Trophoblast cell (in vitro differentiated cells and primary cell): ENCODE measurements at regions not wholly inside any gene's neighbourhood (a gene's known extent, or its start where the extent isn't known, plus 50 kb on each side); places are given as distances from the start of the nearest gene placed in this dataset.

ENCODE experiments used
- DNase-seq, 2 donors: peaks; one replicate each; pipeline ENCODE4 v3.0.0-alpha.2; 2016
- H2AFZ ChIP-seq: 2 replicates; pipeline ENCODE4 v1.6.1; 2013; ENCODE audit warnings: low read length, moderate library complexity, mild to moderate bottlenecking; ENCODE audit not compliant: insufficient read depth, poor library complexity
- H2AK5ac ChIP-seq: 2 replicates; pipeline ENCODE4 v1.6.1; 2013; ENCODE audit warnings: mild to moderate bottlenecking, low read length
- H2BK120ac ChIP-seq: 2 replicates; pipeline ENCODE4 v1.6.1; 2013; ENCODE audit warnings: low read length, mild to moderate bottlenecking, moderate library complexity; ENCODE audit not compliant: insufficient read depth, poor library complexity
- H2BK12ac ChIP-seq: 2 replicates; pipeline ENCODE4 v1.6.1; 2013; ENCODE audit warnings: mild to moderate bottlenecking, low read length, moderate library complexity
- H2BK5ac ChIP-seq: 2 replicates; pipeline ENCODE4 v1.6.1; 2013; ENCODE audit warnings: low read length, low read depth, moderate library complexity, mild to moderate bottlenecking; ENCODE audit not compliant: poor library complexity
- H3K14ac ChIP-seq: 2 replicates; pipeline ENCODE4 v1.6.1; 2013; ENCODE audit warnings: mild to moderate bottlenecking, low read length
- H3K18ac ChIP-seq: 2 replicates; pipeline ENCODE4 v1.6.1; 2013; ENCODE audit warnings: mild to moderate bottlenecking, low read length
- H3K23ac ChIP-seq: 2 replicates; pipeline ENCODE4 v1.6.1; 2013; ENCODE audit warnings: low read length
- H3K27ac ChIP-seq: 2 replicates; pipeline ENCODE4 v1.5.1; 2013; ENCODE audit warnings: low read depth, mild to moderate bottlenecking, inconsistent platforms, low read length, moderate library complexity
- H3K27me3 ChIP-seq: 2 replicates; pipeline ENCODE4 v1.6.1; 2013; ENCODE audit warnings: inconsistent platforms, mild to moderate bottlenecking, low read length, moderate library complexity; ENCODE audit not compliant: insufficient read depth
- H3K36me3 ChIP-seq, 2 experiments: 1 replicate in 1 of 2; 2 replicates in 1 of 2; pipeline ENCODE4 v1.6.1; 2013; ENCODE audit warnings: low read length in 2 of 2, mild to moderate bottlenecking in 2 of 2, moderate library complexity in 1 of 2; ENCODE audit not compliant: insufficient read depth in 2 of 2, control insufficient read depth in 1 of 2
- H3K4ac ChIP-seq: 2 replicates; pipeline ENCODE4 v1.6.1; 2013; ENCODE audit warnings: low read depth, mild to moderate bottlenecking, low read length, moderate library complexity
- H3K4me1 ChIP-seq, 2 experiments: 1 replicate in 1 of 2; 2 replicates in 1 of 2; pipeline ENCODE4 v1.6.1; 2013; ENCODE audit warnings: low read length in 2 of 2, mild to moderate bottlenecking in 2 of 2, moderate library complexity in 1 of 2; ENCODE audit not compliant: insufficient read depth in 2 of 2, control insufficient read depth in 1 of 2
- H3K4me2 ChIP-seq: 2 replicates; pipeline ENCODE4 v1.6.1; 2013; ENCODE audit warnings: inconsistent platforms, mild to moderate bottlenecking, low read length, moderate library complexity
- H3K4me3 ChIP-seq: 2 replicates; pipeline ENCODE4 v1.5.1; 2013; ENCODE audit warnings: mild to moderate bottlenecking, low read depth, low read length, inconsistent platforms
- H3K79me1 ChIP-seq: one replicate; pipeline ENCODE4 v1.6.1; 2013; ENCODE audit warnings: low read length
- H3K79me2 ChIP-seq: 2 replicates; pipeline ENCODE4 v1.6.1; 2013; ENCODE audit warnings: low read length, mild to moderate bottlenecking; ENCODE audit not compliant: control insufficient read depth, insufficient read depth, poor library complexity
- H3K9ac ChIP-seq: 2 replicates; pipeline ENCODE4 v1.6.1; 2013; ENCODE audit warnings: mild to moderate bottlenecking, low read length
- H3K9me3 ChIP-seq: 2 replicates; pipeline ENCODE4 v1.6.1; 2013; ENCODE audit warnings: low read depth, mild to moderate bottlenecking, control low read depth, inconsistent platforms, low read length; ENCODE audit not compliant: insufficient read depth
- H4K12ac ChIP-seq: 2 replicates; pipeline ENCODE4 v1.6.1; 2013; ENCODE audit warnings: low read depth, mild to moderate bottlenecking, low read length, moderate library complexity
- H4K8ac ChIP-seq: 2 replicates; pipeline ENCODE4 v1.6.1; 2013; ENCODE audit warnings: low read depth, mild to moderate bottlenecking, low read length, moderate library complexity
- H4K91ac ChIP-seq: one replicate; pipeline ENCODE4 v1.6.1; 2013; ENCODE audit warnings: low read depth, mild to moderate bottlenecking, low read length, moderate library complexity
- WGBS: extraction: QIAGEN DNeasy Blood & Tissue Kit; methylation state at CpG from one replicate; pipeline ENCODE4 v1.1.7; 2013; ENCODE audit warnings: missing lambda C conversion rate; ENCODE audit not compliant: insufficient read length, insufficient coverage; ENCODE audit errors: extremely low coverage; 5-methylcytosine and 5-hydroxymethylcytosine counted together

DNA sequence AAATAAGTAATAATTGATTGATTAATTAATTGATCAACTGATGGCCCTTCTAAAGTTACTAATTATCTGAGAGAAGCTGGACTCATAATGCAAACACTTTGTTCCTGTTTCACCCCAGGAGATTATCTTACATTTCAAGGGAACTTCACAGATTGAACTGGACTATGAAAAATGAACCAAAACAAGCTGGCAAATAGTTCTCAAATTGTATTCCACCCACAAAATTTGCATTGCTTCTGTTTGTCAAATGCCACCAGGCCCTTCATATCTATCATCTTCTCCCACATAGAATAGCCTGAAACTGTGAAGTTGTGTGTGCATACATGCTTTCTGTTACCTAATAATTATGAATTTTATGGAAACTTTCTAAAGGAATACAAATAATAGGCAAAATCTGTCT is 104.0 kb downstream of the ZNF281 start:
- Histone ChIP-seq H3K9me3 (no peaks in the 10 kb centered on the region), H2BK120ac (no peak overlapping the region), H3K36me3 (no peaks in the 10 kb centered on the region), H3K9ac (no peak overlapping the region), H3K18ac (no peak overlapping the region), H3K79me2 (no peaks in the 10 kb centered on the region), H4K91ac (no peak overlapping the region), H2AK5ac (no peak overlapping the region), H4K8ac (no peak overlapping the region), H2BK12ac (no peak overlapping the region), H3K27me3 (peaks cover 7% of the 10 kb centered on the region), H3K4ac (no peak overlapping the region), H3K27ac (no peak overlapping the region), H3K4me1 (peaks cover 3% of the 10 kb centered on the region in 2 experiments), H2AFZ (no peak overlapping the region), H3K14ac (no peak overlapping the region), H3K4me2 (no peak overlapping the region), H3K4me3 (no peak overlapping the region), H3K79me1 (no peaks in the 10 kb centered on the region), H2BK5ac (no peak overlapping the region), H4K12ac (no peak overlapping the region), H3K23ac (no peak overlapping the region)
- DNase-seq, result no peak

GRCh38 chr1:200304171-200304570 is 105.7 kb downstream of the ZNF281 start:
- no peak overlapping the region for H2AK5ac ChIP-seq
- H2BK12ac ChIP-seq, result no peak overlapping the region
- no peak overlapping the region for H2AFZ ChIP-seq
- no peak for DNase-seq
- no peak overlapping the region for H3K4me2 ChIP-seq
- H3K14ac ChIP-seq, result no peak overlapping the region
- no peaks in the 10 kb centered on the region for H3K79me1 ChIP-seq
- H2BK120ac ChIP-seq, result no peak overlapping the region
- no peak overlapping the region for H3K4me3 ChIP-seq
- H3K4ac ChIP-seq, result no peak overlapping the region
- no peak overlapping the region for H3K18ac ChIP-seq
- H3K23ac ChIP-seq, result no peak overlapping the region
- H3K79me2 ChIP-seq, result no peaks in the 10 kb centered on the region
- no CpG with 5 or more reads among the region's 1 CpG for WGBS
- no peak overlapping the region for H4K12ac ChIP-seq
- peaks cover 7% of the 10 kb centered on the region for H3K27me3 ChIP-seq
- no peaks in the 10 kb centered on the region for H3K36me3 ChIP-seq
- H3K9me3 ChIP-seq, result no peaks in the 10 kb centered on the region
- H2BK5ac ChIP-seq, result no peak overlapping the region
- H3K9ac ChIP-seq, result no peak overlapping the region
- peaks cover 3% of the 10 kb centered on the region in 2 experiments for H3K4me1 ChIP-seq
- no peak overlapping the region for H3K27ac ChIP-seq
- H4K91ac ChIP-seq, result no peak overlapping the region
- H4K8ac ChIP-seq, result no peak overlapping the region

- H3K4me2 ChIP-seq, result peak overlapping the region; percentile 62
- H3K36me3 ChIP-seq, result no peaks in the 10 kb centered on the region
- H3K4me3 ChIP-seq, result no peak overlapping the region
- no peak overlapping the region for H2BK12ac ChIP-seq
- H3K27ac ChIP-seq, result no peak overlapping the region
- no peaks in the 10 kb centered on the region for H3K79me2 ChIP-seq
- H3K4ac ChIP-seq, result no peak overlapping the region
- H4K8ac ChIP-seq, result no peak overlapping the region
- no peak overlapping the region for H2BK120ac ChIP-seq
- no peak overlapping the region for H3K23ac ChIP-seq
- peaks cover 3% of the 10 kb centered on the region in 2 experiments for H3K4me1 ChIP-seq
- peak in 1 of 2 donors; percentile 38 for DNase-seq
- H3K18ac ChIP-seq, result no peak overlapping the region
- WGBS, result no CpG with 5 or more reads among the region's 13 CpGs
- H2AFZ ChIP-seq, result no peak overlapping the region
- no peak overlapping the region for H2AK5ac ChIP-seq
- H3K79me1 ChIP-seq, result no peaks in the 10 kb centered on the region
- no peak overlapping the region for H2BK5ac ChIP-seq
- H3K9ac ChIP-seq, result no peak overlapping the region
- H4K12ac ChIP-seq, result no peak overlapping the region
- H3K9me3 ChIP-seq, result no peaks in the 10 kb centered on the region
- H3K14ac ChIP-seq, result no peak overlapping the region
- H3K27me3 ChIP-seq, result peaks cover 7% of the 10 kb centered on the region
- no peak overlapping the region for H4K91ac ChIP-seq
Measured at GRCh38 chr1:200302921-200303290, 106.9 kb downstream of the ZNF281 start.

DNA sequence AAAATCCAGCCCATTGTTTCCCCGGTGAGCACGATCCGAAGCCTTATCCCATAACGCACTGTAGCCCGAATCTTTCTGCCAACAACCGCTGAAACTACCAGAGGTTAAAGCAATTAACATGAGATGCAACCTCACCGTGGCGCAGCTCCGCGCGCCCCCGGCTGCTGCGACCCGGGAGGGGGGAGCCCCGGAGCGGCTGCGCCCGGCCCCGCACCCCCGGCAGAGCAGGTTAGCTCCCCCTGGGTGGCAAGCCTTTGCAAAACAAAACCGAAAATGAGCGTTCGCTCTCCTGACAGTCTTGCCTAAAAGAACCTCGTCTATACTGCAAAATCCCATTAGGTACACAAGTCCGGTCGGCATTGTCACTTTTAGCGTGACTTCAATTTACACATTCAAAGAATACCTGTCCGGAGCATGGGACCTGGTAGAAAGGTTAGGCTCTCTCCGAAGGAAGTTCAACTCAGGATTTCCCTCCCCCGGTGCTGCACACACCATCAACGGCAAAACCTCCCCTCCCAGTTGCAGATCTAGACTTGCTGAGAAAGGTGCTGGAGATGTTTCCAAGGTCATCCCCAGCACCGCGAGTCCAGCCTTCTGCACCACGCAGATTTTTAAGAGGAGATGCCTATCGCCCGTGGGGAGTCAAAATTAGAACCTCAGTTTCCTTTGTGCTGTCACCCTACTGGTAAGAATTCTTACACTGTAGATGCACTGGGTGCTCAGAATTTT is 107.5 kb downstream of the ZNF281 start:
- peaks cover 3% of the 10 kb centered on the region in 2 experiments for H3K4me1 ChIP-seq
- no peak overlapping the region for H2BK12ac ChIP-seq
- H4K12ac ChIP-seq, result no peak overlapping the region
- H3K9me3 ChIP-seq, result no peaks in the 10 kb centered on the region
- no CpG with 5 or more reads among the region's 36 CpGs for WGBS
- no peak overlapping the region for H3K14ac ChIP-seq
- no peak overlapping the region for H4K91ac ChIP-seq
- H3K4me3 ChIP-seq, result no peak overlapping the region
- H3K79me1 ChIP-seq, result no peaks in the 10 kb centered on the region
- no peak overlapping the region for H2BK5ac ChIP-seq
- no peak overlapping the region for H2AK5ac ChIP-seq
- H3K9ac ChIP-seq, result no peak overlapping the region
- peaks cover 7% of the 10 kb centered on the region for H3K27me3 ChIP-seq
- H4K8ac ChIP-seq, result no peak overlapping the region
- no peak overlapping the region for H3K4ac ChIP-seq
- H3K18ac ChIP-seq, result no peak overlapping the region
- H3K27ac ChIP-seq, result no peak overlapping the region
- no peak overlapping the region for H3K23ac ChIP-seq
- H2BK120ac ChIP-seq, result no peak overlapping the region
- H2AFZ ChIP-seq, result no peak overlapping the region
- H3K36me3 ChIP-seq, result no peaks in the 10 kb centered on the region
- H3K4me2 ChIP-seq, result peak overlapping the region; percentile 62
- DNase-seq, result peak in 1 of 2 donors; percentile 41
- no peaks in the 10 kb centered on the region for H3K79me2 ChIP-seq
